ENCODE measurements at regions not wholly inside any gene's neighbourhood (a gene's known extent, or its start where the extent isn't known, plus 50 kb on each side); places are given as distances from the start of the nearest gene placed in this dataset.

DNA sequence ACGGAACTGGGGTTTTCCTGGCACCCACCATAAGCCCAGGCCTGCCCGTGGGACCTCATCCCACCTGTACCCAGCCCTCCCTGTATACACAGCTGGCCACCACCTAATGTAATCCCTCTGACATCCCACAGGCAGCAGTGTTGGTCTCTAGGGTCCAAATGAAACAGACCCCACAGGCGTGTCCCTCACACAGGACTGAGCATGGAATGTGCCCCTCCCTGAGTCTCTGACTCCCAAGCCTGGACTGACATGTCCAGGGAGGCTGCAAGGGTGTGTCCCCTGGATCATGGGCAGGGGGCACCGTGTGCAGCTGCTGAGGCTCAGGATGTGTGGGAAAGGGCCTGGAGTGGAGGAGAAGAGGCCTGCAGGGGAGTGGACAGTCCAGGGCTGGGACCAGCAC lies 50.6 kb upstream of the PPARA start:
- H3K9me3 ChIP-seq: no peaks in the 10 kb centered on the region
- H3K27ac ChIP-seq: peak overlapping the region; percentile 65 to 98 (median 96)
- no peak for DNase-seq
- ATAC-seq: no peak
- intact Hi-C loops (cut with DNase I; ENCODE audit: low total_unique reads) (no loop called here), in situ Hi-C loops (cut with MboI; ENCODE audit: low sequenced_read_pairs in 4 of 4) (no loop called here)
- H3K4me3 ChIP-seq: no peak overlapping the region
- TF ChIP-seq, protein P1, sequence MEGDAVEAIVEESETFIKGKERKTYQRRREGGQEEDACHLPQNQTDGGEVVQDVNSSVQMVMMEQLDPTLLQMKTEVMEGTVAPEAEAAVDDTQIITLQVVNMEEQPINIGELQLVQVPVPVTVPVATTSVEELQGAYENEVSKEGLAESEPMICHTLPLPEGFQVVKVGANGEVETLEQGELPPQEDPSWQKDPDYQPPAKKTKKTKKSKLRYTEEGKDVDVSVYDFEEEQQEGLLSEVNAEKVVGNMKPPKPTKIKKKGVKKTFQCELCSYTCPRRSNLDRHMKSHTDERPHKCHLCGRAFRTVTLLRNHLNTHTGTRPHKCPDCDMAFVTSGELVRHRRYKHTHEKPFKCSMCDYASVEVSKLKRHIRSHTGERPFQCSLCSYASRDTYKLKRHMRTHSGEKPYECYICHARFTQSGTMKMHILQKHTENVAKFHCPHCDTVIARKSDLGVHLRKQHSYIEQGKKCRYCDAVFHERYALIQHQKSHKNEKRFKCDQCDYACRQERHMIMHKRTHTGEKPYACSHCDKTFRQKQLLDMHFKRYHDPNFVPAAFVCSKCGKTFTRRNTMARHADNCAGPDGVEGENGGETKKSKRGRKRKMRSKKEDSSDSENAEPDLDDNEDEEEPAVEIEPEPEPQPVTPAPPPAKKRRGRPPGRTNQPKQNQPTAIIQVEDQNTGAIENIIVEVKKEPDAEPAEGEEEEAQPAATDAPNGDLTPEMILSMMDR (IDR thresholded peaks at IDR 0.05 in 4 of 5, conservative IDR thresholded peaks at IDR 0.05 in 1 of 5): no peak
- TF ChIP-seq POLR2A (IDR thresholded peaks at IDR 0.05): no peak
- H3K27me3 ChIP-seq: no peaks in the 10 kb centered on the region
- H3K36me3 ChIP-seq: peaks cover 0 to 43% of the 10 kb centered on the region in 2 donors
- H3K4me1 ChIP-seq: peaks cover 59 to 90% of the 10 kb centered on the region in 2 donors

DNA sequence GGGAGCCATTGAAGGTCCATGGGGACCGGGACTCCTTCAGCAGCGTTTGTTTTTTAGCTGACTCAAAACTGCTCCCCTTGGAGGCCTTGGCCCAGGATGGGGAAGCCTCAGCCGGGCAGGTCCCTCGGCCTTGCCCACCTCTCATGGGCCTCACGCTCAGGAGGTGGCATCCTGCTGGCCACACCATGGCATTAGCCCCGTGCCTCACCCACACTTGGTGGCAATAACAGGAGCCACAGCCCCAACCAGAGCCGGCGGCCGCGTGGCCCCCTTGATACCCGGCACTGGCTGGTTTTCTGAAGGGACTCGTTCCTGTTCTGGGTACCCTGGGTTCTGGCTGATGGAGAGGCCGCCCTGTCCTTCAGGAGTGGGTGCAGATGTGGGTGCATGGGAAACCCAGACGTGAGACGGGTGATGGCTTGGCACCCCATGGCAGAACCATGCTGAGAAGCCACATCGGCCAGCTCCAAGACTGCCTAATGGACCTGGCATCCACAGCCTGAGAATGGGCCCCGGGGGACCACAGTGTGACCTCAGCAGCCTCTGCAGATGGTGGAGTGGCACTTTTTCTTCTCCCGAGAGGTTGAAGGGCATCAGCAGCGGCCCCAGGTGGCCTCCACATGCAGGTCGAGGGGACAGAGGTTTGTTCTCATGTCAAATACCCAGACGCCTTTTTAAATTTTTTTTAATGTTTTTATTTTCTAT lies 49.8 kb upstream of the PPARA start:
- no peak for ATAC-seq
- DNase-seq: no peak
- Histone ChIP-seq H3K27ac (peak overlapping the region; percentile 6 to 98 (median 81)), H3K9me3 (no peaks in the 10 kb centered on the region), H3K4me1 (peaks cover 63 to 90% of the 10 kb centered on the region in 2 donors), H3K27me3 (no peaks in the 10 kb centered on the region), H3K36me3 (peaks cover 0 to 43% of the 10 kb centered on the region in 2 donors), H3K4me3 (no peak overlapping the region)
- TF ChIP-seq, protein P1 (IDR thresholded peaks at IDR 0.05 in 4 of 5, conservative IDR thresholded peaks at IDR 0.05 in 1 of 5): no peak
- TF ChIP-seq POLR2A (IDR thresholded peaks at IDR 0.05): no peak
- in situ Hi-C loops (cut with MboI; ENCODE audit: low sequenced_read_pairs in 4 of 4) (no loop called here), intact Hi-C loops (cut with DNase I; ENCODE audit: low total_unique reads) (no loop called here)

Small RNA genes in the stretch of these regions (microRNA-seq; reads per million reads assigned to microRNA genes)
- 2.4 to 2.6 reads per million in 2 donors for gene MIR3619 (ENCODE audit: borderline replicate concordance in 2 of 2)
